H9 (cell line): ENCODE measurements at regions not wholly inside any gene's neighbourhood (a gene's known extent, or its start where the extent isn't known, plus 50 kb on each side); places are given as distances from the start of the nearest gene placed in this dataset.

Source experiments
- DNase-seq: peaks from one replicate; pipeline ENCODE4 v3.0.0-alpha.2; 2017
- H2AFZ ChIP-seq: one replicate; pipeline ENCODE4 v1.6.1; 2013; ENCODE audit warnings: mild to moderate bottlenecking, low read length, control low read depth, moderate library complexity
- H2AK5ac ChIP-seq: 2 replicates; pipeline ENCODE4 v1.6.1; 2013; ENCODE audit warnings: low read length, control low read depth, mixed read lengths; ENCODE audit not compliant: insufficient read length
- H2BK120ac ChIP-seq: one replicate; pipeline ENCODE4 v1.6.1; 2013; ENCODE audit warnings: low read depth, mild to moderate bottlenecking, low read length, control low read depth, inconsistent platforms; ENCODE audit not compliant: poor library complexity, severe bottlenecking
- H2BK12ac ChIP-seq: 2 replicates; pipeline ENCODE4 v1.6.1; 2013; ENCODE audit warnings: low read length, control low read depth, mixed read lengths, low read depth; ENCODE audit not compliant: insufficient read length
- H2BK15ac ChIP-seq: 2 replicates; pipeline ENCODE4 v1.6.1; 2013; ENCODE audit warnings: low read depth, low read length, control low read depth
- H2BK20ac ChIP-seq: one replicate; pipeline ENCODE4 v1.6.1; 2013; ENCODE audit warnings: low read depth, mild to moderate bottlenecking, low read length, control low read depth, inconsistent platforms; ENCODE audit not compliant: poor library complexity, severe bottlenecking
- H2BK5ac ChIP-seq: 2 replicates; pipeline ENCODE4 v1.6.1; 2013; ENCODE audit warnings: low read length, control low read depth, mixed read lengths; ENCODE audit not compliant: insufficient read length
- H3K14ac ChIP-seq: 2 replicates; pipeline ENCODE4 v1.6.1; 2013; ENCODE audit warnings: low read length, control low read depth; ENCODE audit not compliant: insufficient read depth
- H3K18ac ChIP-seq: 2 replicates; pipeline ENCODE4 v1.6.1; 2013; ENCODE audit warnings: low read depth, mild to moderate bottlenecking, mixed read lengths, low read length, control low read depth; ENCODE audit not compliant: insufficient read length
- H3K23ac ChIP-seq: 2 replicates; pipeline ENCODE4 v1.6.1; 2013; ENCODE audit warnings: low read length, control low read depth, mixed read lengths, low read depth; ENCODE audit not compliant: insufficient read length
- H3K23me2 ChIP-seq: 2 replicates; pipeline ENCODE4 v1.6.1; 2013; ENCODE audit warnings: low read depth, mild to moderate bottlenecking, mixed read lengths, low read length, control low read depth; ENCODE audit not compliant: insufficient read length, poor library complexity, severe bottlenecking
- H3K27ac ChIP-seq: 2 replicates; pipeline ENCODE4 v1.5.1; 2013; ENCODE audit warnings: low read length, control low read depth, mixed read lengths, low read depth; ENCODE audit not compliant: insufficient read length
- H3K27me3 ChIP-seq: 2 replicates; pipeline ENCODE4 v1.6.1; 2013; ENCODE audit warnings: low read length, control low read depth, inconsistent platforms; ENCODE audit not compliant: insufficient read depth
- H3K4ac ChIP-seq: 2 replicates; pipeline ENCODE4 v1.6.1; 2013; ENCODE audit warnings: low read depth, mild to moderate bottlenecking, control low read depth, inconsistent platforms, low read length, moderate library complexity
- H3K4me1 ChIP-seq: 2 replicates; pipeline ENCODE4 v1.6.1; 2013; ENCODE audit warnings: low read length, control low read depth, inconsistent platforms; ENCODE audit not compliant: insufficient read depth
- H3K4me2 ChIP-seq: 2 replicates; pipeline ENCODE4 v1.6.1; 2013; ENCODE audit warnings: low read length, control low read depth, mixed read lengths; ENCODE audit not compliant: insufficient read length, insufficient read depth
- H3K56ac ChIP-seq: 2 replicates; pipeline ENCODE4 v1.6.1; 2013; ENCODE audit warnings: low read depth, mild to moderate bottlenecking, mixed read lengths, low read length, control low read depth; ENCODE audit not compliant: insufficient read length
- H3K79me1 ChIP-seq: 2 replicates; pipeline ENCODE4 v1.6.1; 2013; ENCODE audit warnings: low read depth, mild to moderate bottlenecking, moderate library complexity, low read length, control low read depth, inconsistent platforms; ENCODE audit not compliant: insufficient read depth, poor library complexity, severe bottlenecking
- H3K79me2 ChIP-seq: 2 replicates; pipeline ENCODE4 v1.6.1; 2013; ENCODE audit warnings: low read length, control low read depth, inconsistent platforms; ENCODE audit not compliant: insufficient read depth
- H3K9ac ChIP-seq: 2 replicates; pipeline ENCODE4 v1.6.1; 2013; ENCODE audit warnings: low read length, control low read depth, mixed read lengths; ENCODE audit not compliant: insufficient read length; ENCODE audit errors: extremely low read depth
- H3K9me3 ChIP-seq: one replicate; pipeline ENCODE4 v1.6.1; 2013; ENCODE audit warnings: low read depth, low read length, inconsistent platforms; ENCODE audit not compliant: control insufficient read depth
- H3T11ph ChIP-seq: one replicate; pipeline ENCODE4 v1.6.1; 2013; ENCODE audit warnings: mild to moderate bottlenecking, low read length, control low read depth, inconsistent platforms
- H4K20me1 ChIP-seq: one replicate; pipeline ENCODE4 v1.6.1; 2013; ENCODE audit not compliant: control insufficient read depth, insufficient read length, insufficient read depth
- H4K5ac ChIP-seq: 2 replicates; pipeline ENCODE4 v1.6.1; 2013; ENCODE audit warnings: low read depth, mild to moderate bottlenecking, mixed read lengths, low read length, control low read depth; ENCODE audit not compliant: insufficient read length
- H4K8ac ChIP-seq: replicated peaks from 2 replicates; pipeline ENCODE4 v1.6.1; 2013; ENCODE audit warnings: low read length, control low read depth, mixed read lengths, low read depth; ENCODE audit not compliant: insufficient read length
- H4K91ac ChIP-seq: 2 replicates; pipeline ENCODE4 v1.6.1; 2013; ENCODE audit warnings: low read depth, mild to moderate bottlenecking, moderate library complexity, mixed read lengths, low read length, control low read depth; ENCODE audit not compliant: insufficient read length
- H3K27ac Mint-ChIP-seq, 3 experiments: 2 replicates in 2 of 3; 3 replicates in 1 of 3; pipeline ENCODE4 v1.8.0; 2020 to 2021; ENCODE audit warnings: mixed read lengths in 3 of 3, mild to moderate bottlenecking in 1 of 3, moderate library complexity in 1 of 3
- H3K27me3 Mint-ChIP-seq: 2 replicates; pipeline ENCODE4 v1.8.0; 2021; ENCODE audit warnings: low read depth, mild to moderate bottlenecking, moderate library complexity, mixed read lengths
- H3K36me3 Mint-ChIP-seq, 3 experiments: 2 replicates in 2 of 3; 3 replicates in 1 of 3; pipeline ENCODE4 v1.8.0; 2020 to 2021; ENCODE audit warnings: low read depth in 3 of 3, mixed read lengths in 3 of 3; ENCODE audit not compliant: insufficient read depth in 1 of 3
- H3K4me1 Mint-ChIP-seq, 2 experiments: 2 replicates each; pipeline ENCODE4 v1.8.0; 2020; ENCODE audit warnings: mixed read lengths in 2 of 2
- H3K4me3 Mint-ChIP-seq, 2 experiments: 2 replicates in 1 of 2; 3 replicates in 1 of 2; pipeline ENCODE4 v1.8.0; 2020 to 2021; ENCODE audit warnings: mild to moderate bottlenecking in 2 of 2, mixed read lengths in 2 of 2, moderate library complexity in 1 of 2
- H3K9me3 Mint-ChIP-seq, 2 experiments: 2 replicates in 1 of 2; 3 replicates in 1 of 2; pipeline ENCODE4 v1.8.0; 2020; ENCODE audit warnings: mild to moderate bottlenecking in 2 of 2, mixed read lengths in 2 of 2, moderate library complexity in 1 of 2
- CTCF ChIP-seq: fragments of 200-600 bp; sonication (generic); conservative IDR thresholded peaks from 3 replicates; pipeline ENCODE4 v1.8.0; 2021; ENCODE audit warnings: antibody characterized with exemption, mild to moderate bottlenecking
- WGBS: extraction: QIAGEN DNeasy Blood & Tissue Kit; methylation state at CpG from one replicate; pipeline ENCODE4 v1.1.7; 2013; ENCODE audit warnings: missing lambda C conversion rate, low lambda C conversion rate, mixed read lengths; ENCODE audit not compliant: insufficient read length; ENCODE audit errors: extremely low coverage; 5-methylcytosine and 5-hydroxymethylcytosine counted together

GRCh38 chr5:174374206-174374605 is 328.7 kb downstream of the NSG2 start:
- no peaks in the 10 kb centered on the region for H3K79me2 ChIP-seq
- H3K14ac ChIP-seq = no peak overlapping the region
- no peak for TF ChIP-seq CTCF
- H3K9me3 Mint-ChIP-seq = no peaks in the 10 kb centered on the region
- H4K5ac ChIP-seq = no peak overlapping the region
- no peaks in the 10 kb centered on the region for H3K23me2 ChIP-seq
- H3K27me3 Mint-ChIP-seq = peaks cover 5% of the 10 kb centered on the region; the same call in 1 of the 2 replicates
- H3K4me3 Mint-ChIP-seq = no peak overlapping the region
- no peak overlapping the region for H2BK15ac ChIP-seq
- H3T11ph ChIP-seq = no peak overlapping the region
- H2BK20ac ChIP-seq = no peak overlapping the region
- H3K23ac ChIP-seq = no peak overlapping the region
- H4K20me1 ChIP-seq = no peaks in the 10 kb centered on the region
- H2AK5ac ChIP-seq = no peak overlapping the region
- no peak overlapping the region for H2BK12ac ChIP-seq
- H3K9ac ChIP-seq = no peak overlapping the region
- no peak overlapping the region for H3K56ac ChIP-seq
- no peak overlapping the region for H2BK120ac ChIP-seq
- no peak overlapping the region for H3K4me2 ChIP-seq
- H3K4ac ChIP-seq = no peak overlapping the region
- no peak overlapping the region for H2BK5ac ChIP-seq
- no peaks in the 10 kb centered on the region for H3K4me1 ChIP-seq
- no peaks in the 10 kb centered on the region for H3K4me1 Mint-ChIP-seq
- no peak overlapping the region for H2AFZ ChIP-seq
- WGBS = no CpG with 5 or more reads among the region's 8 CpGs
- H3K18ac ChIP-seq = no peak overlapping the region
- H4K8ac ChIP-seq = no peak overlapping the region
- no peaks in the 10 kb centered on the region for H3K9me3 ChIP-seq
- no peak overlapping the region for H3K27ac Mint-ChIP-seq
- H3K36me3 Mint-ChIP-seq = no peaks in the 10 kb centered on the region
- no peaks in the 10 kb centered on the region for H3K27me3 ChIP-seq
- H3K27ac ChIP-seq = no peak overlapping the region
- H3K79me1 ChIP-seq = no peaks in the 10 kb centered on the region
- no peak for DNase-seq
- no peak overlapping the region for H4K91ac ChIP-seq
